DMS53 (cell line): ENCODE measurements at regions not wholly inside any gene's neighbourhood (a gene's known extent, or its start where the extent isn't known, plus 50 kb on each side); places are given as distances from the start of the nearest gene placed in this dataset.
A peak's percentile ranks its signal among the peaks of the same experiment; 100 is the strongest.
"Not testable (repeated sequence)": the region's sequence is repeated elsewhere in the genome, so short reads cannot be mapped to it uniquely, and the experiment has no call there.

ENCODE experiments used
- DNase-seq: peaks from one replicate; lab custom pipeline; 2025; lab: John Stamatoyannopoulos, UW

DNA sequence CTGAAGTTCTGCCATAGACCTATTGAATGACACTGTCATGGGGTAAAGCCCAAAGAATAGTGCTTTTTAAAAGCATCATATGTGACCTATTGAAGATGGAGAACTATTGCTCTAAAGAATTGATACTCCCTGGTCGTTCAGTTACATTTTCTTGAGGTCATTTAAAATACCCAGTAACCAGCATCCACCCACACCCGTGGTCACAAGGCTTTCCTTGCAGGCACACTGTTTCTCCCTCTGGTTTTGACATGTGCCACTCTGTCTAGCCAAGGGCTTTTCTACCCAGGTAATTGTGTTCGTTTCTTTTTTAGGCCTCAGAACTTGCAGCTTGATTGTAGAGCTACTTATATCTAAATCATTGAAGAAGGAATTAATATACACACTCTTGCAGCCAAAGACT lies 68.3 kb upstream of the LYZL2 start:
- no peak for DNase-seq

DNA sequence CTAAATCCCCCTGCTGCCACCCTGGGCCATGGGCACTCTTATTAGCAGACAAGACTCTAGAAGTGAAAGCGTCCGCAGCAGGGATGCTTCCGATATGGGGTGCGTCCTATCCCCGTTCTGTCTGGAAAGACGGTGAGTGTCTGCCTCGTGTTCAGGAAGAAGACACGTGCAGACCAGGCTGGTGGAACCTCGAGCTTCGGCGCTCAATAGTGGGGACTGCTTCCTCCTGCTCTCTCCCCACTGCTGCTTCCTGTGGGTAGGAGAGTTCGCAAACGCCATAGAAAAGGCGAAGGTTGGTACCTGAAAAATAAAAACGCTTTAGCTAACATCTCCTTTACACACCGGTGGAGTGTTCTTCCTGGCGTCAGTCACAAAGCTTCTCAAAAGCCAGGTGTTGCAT lies 67.7 kb upstream of the LYZL2 start:
- DNase-seq, result not testable (repeated sequence)

DNA sequence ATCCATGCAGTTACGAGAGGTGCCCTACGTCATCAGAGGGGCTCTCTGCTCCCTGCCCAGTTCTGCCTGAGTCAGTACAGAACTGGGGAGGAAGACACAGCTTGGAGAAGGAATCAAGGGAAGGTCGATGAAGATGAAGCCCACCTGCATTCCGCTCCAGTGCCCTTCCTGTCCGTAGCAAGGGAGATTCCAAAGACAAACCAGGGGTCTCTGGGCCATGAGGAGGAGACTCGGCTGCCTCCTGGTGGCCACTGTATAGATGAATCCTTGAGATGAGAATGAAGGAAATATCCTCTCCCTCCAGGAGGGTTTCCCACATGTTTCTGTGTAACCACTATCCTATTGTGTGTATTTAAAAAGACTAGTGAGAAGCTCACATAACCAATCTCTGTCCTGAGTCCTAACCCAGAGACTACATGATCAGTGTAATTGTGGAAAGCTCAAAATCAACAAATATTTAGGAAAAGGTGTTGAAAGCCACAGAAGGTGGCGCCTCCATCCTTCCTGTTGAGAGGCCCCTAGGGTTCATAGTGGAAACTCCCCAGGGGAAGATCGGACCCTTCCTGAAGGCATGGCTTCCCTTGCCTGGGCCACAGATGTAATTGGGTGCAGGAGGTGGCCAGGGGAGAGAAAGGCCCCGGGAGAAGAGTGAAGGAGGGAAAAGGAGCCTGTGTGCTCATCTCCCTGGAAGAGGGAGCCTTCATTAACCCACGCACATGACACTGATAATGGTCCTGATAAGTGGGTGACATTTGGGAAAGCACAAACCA lies 67.0 kb upstream of the LYZL2 start:
- not testable (repeated sequence) for DNase-seq

DNA sequence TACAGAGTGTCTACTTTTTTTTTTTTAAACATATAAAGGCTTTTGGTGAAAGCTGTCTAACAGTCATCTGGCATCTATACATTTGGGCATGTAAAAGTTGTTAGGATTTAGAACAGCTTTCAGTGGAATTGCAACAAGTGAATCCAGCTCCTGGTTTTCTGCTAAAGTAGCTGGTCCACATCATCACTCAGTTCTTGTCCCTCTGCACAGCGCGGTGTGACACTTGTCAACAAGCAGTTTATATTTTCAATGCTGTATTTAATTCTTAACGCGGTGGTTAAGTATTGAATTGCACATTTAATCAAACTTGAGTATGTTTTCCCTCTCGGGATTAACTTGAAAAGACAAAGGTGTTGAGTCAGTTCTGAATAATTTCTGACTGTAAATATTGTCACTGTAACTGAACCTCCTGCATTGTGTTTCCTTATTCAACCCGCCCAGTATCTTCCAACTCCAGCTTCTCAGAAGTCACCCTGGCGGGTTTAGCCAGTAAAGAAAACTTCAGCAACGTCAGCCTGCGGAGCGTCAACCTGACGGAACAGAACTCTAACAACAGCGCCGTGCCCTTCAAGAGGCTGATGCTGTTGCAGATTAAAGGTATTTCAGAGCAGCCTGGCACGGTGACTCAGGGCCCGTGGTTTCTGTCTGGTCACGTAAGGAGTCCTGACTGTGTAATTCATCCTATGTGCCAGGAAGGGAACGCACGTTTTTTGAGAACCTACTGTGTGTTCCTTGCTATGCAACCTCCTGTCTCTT lies 66.1 kb upstream of the LYZL2 start:
- DNase-seq, result peak; percentile 73

GRCh38 chr10:30694518-30695228 lies 65.1 kb upstream of the LYZL2 start:
- DNase-seq, result no peak

DNA sequence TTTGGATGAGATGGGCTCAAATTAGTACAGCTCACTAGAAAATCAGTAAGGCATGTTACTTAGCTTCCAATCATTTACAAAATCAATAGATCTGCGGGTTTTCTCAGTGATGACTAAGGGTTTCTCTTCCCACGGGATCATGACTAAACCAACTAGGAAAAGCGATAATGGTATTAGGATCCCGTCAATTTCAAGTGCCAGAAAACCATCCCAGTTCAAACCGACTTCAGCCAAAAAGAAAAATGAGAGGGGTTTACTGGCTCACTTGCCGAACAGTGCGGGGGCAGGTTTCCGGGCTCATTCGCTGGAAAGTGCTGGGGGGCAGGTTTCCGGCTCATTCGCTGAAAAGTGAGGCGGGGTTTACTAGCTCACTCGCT lies 62.1 kb upstream of the LYZL2 start:
- no peak for DNase-seq

DNA sequence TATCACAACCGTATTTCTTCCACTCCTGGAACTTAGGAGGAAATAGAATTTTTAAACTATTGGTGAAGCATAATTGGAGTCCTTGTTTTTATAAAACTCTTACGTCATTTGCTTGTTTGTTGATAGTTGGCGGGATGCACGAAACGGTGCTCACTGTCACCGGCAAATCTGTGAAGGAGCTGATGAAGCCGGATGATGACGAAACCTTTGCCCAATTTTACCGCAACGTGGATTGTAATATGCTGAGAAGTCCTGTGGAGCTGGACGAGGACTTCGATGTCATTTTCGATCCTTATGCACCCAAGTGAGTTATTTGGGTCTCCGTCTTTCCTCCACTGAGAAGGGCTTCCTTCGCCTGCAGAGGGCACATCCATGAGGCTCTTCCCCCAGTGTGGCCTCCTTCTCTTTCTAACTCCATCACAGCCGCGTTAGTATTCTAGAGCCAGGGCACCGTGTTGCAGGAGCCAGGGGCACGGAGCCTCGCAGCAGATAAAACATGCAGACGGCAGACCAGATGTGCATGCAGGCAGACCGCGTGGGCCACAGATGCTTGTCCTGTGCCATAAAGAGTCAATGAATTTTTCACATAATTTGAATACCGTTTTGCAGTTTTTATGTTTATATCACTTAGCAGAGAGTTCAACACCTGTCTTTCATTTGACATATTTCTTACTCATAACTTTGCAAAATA lies 61.5 kb upstream of the LYZL2 start:
- DNase-seq, result not testable (repeated sequence)

GRCh38 chr10:30688456-30688855 lies 58.9 kb upstream of the LYZL2 start:
- DNase-seq, result no peak

DNA sequence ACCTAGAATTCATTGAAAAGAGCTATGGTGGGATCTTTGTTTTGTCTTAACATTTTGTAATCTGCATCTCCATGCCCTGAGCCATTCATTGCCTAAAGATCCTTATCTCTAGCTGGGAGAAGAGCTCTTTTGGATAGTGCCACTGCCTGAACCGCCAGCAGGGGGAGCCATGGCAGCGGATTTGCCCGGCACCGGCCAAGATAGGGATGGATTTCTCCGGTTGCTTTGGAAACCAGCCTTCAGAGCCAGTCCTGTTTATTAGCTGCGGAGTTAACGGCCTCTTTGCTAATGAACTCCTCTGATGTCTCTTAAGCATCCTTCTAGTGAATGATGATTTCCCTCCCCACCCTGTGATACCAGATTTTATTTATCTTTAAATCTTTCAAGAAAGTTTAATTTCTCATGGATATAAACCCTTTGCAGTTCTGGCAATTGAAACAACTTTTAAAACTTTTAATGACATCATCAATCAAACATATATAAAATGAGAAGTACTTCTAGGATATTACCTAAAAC lies 58.2 kb upstream of the LYZL2 start:
- peak; percentile 83 for DNase-seq

DNA sequence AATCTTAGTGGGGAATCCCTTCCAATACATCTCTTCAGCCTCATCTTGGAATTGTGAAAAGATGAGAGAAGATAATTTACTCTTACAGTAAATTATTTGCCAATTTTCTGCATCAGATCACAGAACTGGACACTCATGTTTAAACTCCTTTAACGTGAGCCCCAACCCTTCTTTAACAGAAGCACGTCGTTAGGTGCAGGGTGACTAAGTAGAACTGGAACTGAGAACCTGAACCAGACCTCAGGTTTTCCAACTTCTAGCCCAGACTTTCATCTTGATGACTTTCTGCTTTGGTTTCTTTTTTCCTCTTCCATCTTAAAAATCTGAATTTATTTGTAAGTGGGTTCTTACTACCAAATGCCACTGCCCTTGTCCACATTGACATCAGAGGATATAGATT lies 57.2 kb upstream of the LYZL2 start:
- no peak for DNase-seq

DNA sequence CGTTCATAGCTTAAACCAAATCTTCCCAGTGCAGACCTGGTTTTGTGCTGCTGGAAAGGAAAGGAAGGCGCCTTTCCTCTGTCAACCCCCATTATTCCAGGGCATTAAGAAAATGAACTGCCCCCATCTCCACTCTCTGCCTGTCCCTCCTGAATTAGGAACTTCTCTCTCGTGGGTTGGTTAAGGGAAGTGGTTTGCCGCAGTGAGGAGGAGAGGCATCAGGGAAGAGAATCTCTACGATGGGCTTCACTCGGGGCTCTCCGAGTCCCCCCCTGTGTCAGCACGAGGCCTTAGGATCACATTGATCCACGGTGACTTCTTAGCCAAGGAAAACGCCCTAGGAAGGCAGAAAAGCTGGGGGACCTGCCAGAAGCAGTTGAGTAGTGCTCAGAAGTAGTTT lies 53.9 kb upstream of the LYZL2 start:
- DNase-seq, result no peak

- DNase-seq, result peak; percentile 57
Observed at GRCh38 chr10:30682377-30683199, 53.0 kb upstream of the LYZL2 start.

- DNase-seq, result no peak
Observed at GRCh38 chr10:30680908-30681307, 51.4 kb upstream of the LYZL2 start.
